Mucosa of descending colon (tissue), 3 donors: ENCODE measurements at regions not wholly inside any gene's neighbourhood (a gene's known extent, or its start where the extent isn't known, plus 50 kb on each side); places are given as distances from the start of the nearest gene placed in this dataset.

Source experiments
- ATAC-seq: fragments of 200-7000 bp; cut with Tn5 transposase; one replicate; pipeline ENCODE4 v1.9.1; 2020; ENCODE audit warnings: mild to moderate bottlenecking, moderate library complexity
- DNase-seq, 3 donors: peaks; one replicate each; pipeline ENCODE4 v3.0.0-alpha.2; 2020
- H3K36me3 ChIP-seq: fragments of 200-600 bp; one replicate; pipeline ENCODE4 v1.8.0; 2021; ENCODE audit warnings: low read depth, mild to moderate bottlenecking
- H3K4me1 ChIP-seq: fragments of 200-600 bp; one replicate; pipeline ENCODE4 v1.8.0; 2021; ENCODE audit warnings: low read depth, mild to moderate bottlenecking
- H3K4me3 ChIP-seq: fragments of 200-600 bp; one replicate; pipeline ENCODE4 v1.8.0; 2021; ENCODE audit warnings: mild to moderate bottlenecking
- H3K9me3 ChIP-seq: fragments of 200-600 bp; one replicate; pipeline ENCODE4 v1.8.0; 2021; ENCODE audit warnings: mild to moderate bottlenecking
- CTCF ChIP-seq: fragments of 200-600 bp; IDR thresholded peaks from one replicate; pipeline ENCODE4 v1.8.0; 2022; ENCODE audit warnings: antibody characterized with exemption, mild to moderate bottlenecking
- intact Hi-C, 2 donors: fragments of 100-400 bp; cut with DNase I in 1 of 2; cut with micrococcal nuclease in 1 of 2; formaldehyde crosslinking; loops; one replicate each; pipeline versions ENCODE4 v1.11.0 to v1.11.1; 2022; cut with DNase I, micrococcal nuclease
- donor health status: DM: no; HTN: no; CAD: no; lungs with moderate emphysema.
- donor health status: DM: no; HTN: no; CAD: no.
- donor health status: DM: no; HTN: yes; CAD: no.

- intact Hi-C loops: no loop called here
- Histone ChIP-seq H3K9me3 (no peaks in the 10 kb centered on the region), H3K4me3 (no peak overlapping the region), H3K4me1 (no peaks in the 10 kb centered on the region), H3K36me3 (no peaks in the 10 kb centered on the region)
- DNase-seq (no peak), ATAC-seq (no peak)
- no peak for TF ChIP-seq CTCF
Measured at GRCh38 chr6:53744321-53744720, 50.5 kb upstream of the LRRC1 start.

GRCh38 chr6:53741034-53741823 lies 53.6 kb upstream of the LRRC1 start:
- DNase-seq: no peak
- no peaks in the 10 kb centered on the region for H3K4me1 ChIP-seq
- H3K9me3 ChIP-seq: no peaks in the 10 kb centered on the region
- H3K4me3 ChIP-seq: no peak overlapping the region
- intact Hi-C loops: no loop called here
- H3K36me3 ChIP-seq: no peaks in the 10 kb centered on the region
- no peak for TF ChIP-seq CTCF
- ATAC-seq: peak; percentile 70

DNA sequence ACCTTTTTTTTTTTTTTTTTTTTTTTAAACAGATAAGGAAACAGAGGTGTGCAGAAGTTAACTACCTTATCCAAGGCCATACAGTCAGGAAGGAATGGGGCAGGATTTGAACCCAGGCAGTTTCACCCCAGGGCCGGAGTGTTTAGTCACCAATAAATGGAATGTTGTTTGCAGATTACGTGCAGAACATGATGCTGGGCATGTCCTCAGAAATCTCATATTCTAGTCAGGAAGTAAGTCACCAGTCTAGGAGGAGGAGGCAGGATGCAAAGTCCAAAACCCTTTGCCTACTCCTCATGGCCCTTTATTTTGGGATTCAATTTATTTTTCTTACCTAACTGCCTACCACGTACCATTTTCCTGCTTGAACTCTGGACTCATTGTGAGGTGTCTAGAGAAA lies 57.1 kb upstream of the LRRC1 start:
- intact Hi-C loops: no loop called here
- TF ChIP-seq CTCF: no peak

GRCh38 chr6:53735896-53736295 lies 58.9 kb upstream of the LRRC1 start:
- Histone ChIP-seq H3K4me1 (no peaks in the 10 kb centered on the region), H3K9me3 (no peaks in the 10 kb centered on the region), H3K4me3 (no peak overlapping the region), H3K36me3 (no peaks in the 10 kb centered on the region)
- intact Hi-C loops: no loop called here
- no peak for TF ChIP-seq CTCF
- DNase-seq (peak in 1 of 3 donors; percentile 13), ATAC-seq (no peak)

More for the DNA sequence above, 57.1 kb upstream of the LRRC1 start:
- H3K9me3 ChIP-seq: no peaks in the 10 kb centered on the region
- no peaks in the 10 kb centered on the region for H3K4me1 ChIP-seq
- H3K36me3 ChIP-seq: no peaks in the 10 kb centered on the region
- DNase-seq (peak in 1 of 3 donors; percentile 21), ATAC-seq (peak; percentile 73)
- H3K4me3 ChIP-seq: no peak overlapping the region

- Histone ChIP-seq H3K9me3 (no peaks in the 10 kb centered on the region), H3K36me3 (no peaks in the 10 kb centered on the region), H3K4me3 (no peak overlapping the region), H3K4me1 (no peaks in the 10 kb centered on the region)
- DNase-seq (peak; percentile 64 to 82 (median 76)), ATAC-seq (peak; percentile 88)
- intact Hi-C loops: loop anchor here in 1 of 2 donors (5.0 kb wide), 1 partner anchor 242 kb away; no protein-coding TSS in a partner anchor
- no peak for TF ChIP-seq CTCF
Measured at GRCh38 chr6:53734473-53735299, 60.1 kb upstream of the LRRC1 start.
